GM23248 (cell line): ENCODE measurements at regions not wholly inside any gene's neighbourhood (a gene's known extent, or its start where the extent isn't known, plus 50 kb on each side); places are given as distances from the start of the nearest gene placed in this dataset.

Experiments used
- DNase-seq: peaks from one replicate; pipeline ENCODE4 v3.0.0-alpha.2; 2015
- H2AFZ ChIP-seq: fragments of 200-600 bp; sonication (generic); 2 replicates; pipeline ENCODE4 v1.6.1; 2016; ENCODE audit warnings: antibody characterized with exemption
- H3F3A ChIP-seq: fragments of 200-600 bp; sonication (generic); 2 replicates; pipeline ENCODE4 v1.6.1; 2016; ENCODE audit warnings: mild to moderate bottlenecking, antibody characterized with exemption, mixed run types; ENCODE audit not compliant: insufficient read depth
- H3K27ac ChIP-seq: fragments of 200-600 bp; sonication (generic); 2 replicates; pipeline ENCODE4 v1.5.1; 2016; ENCODE audit warnings: mild to moderate bottlenecking
- H3K27me3 ChIP-seq: fragments of 200-600 bp; sonication (generic); replicated peaks from 2 replicates; pipeline ENCODE4 v1.6.1; 2016; ENCODE audit warnings: mild to moderate bottlenecking; ENCODE audit not compliant: insufficient read depth
- H3K36me3 ChIP-seq: fragments of 200-600 bp; sonication (generic); 2 replicates; pipeline ENCODE4 v1.6.1; 2016; ENCODE audit warnings: low read depth, mild to moderate bottlenecking
- H3K4me1 ChIP-seq: fragments of 200-600 bp; sonication (generic); 2 replicates; pipeline ENCODE4 v1.6.1; 2016; ENCODE audit warnings: mild to moderate bottlenecking; ENCODE audit not compliant: insufficient read depth
- H3K4me2 ChIP-seq: fragments of 200-600 bp; sonication (generic); one replicate; pipeline ENCODE4 v1.6.1; 2016; ENCODE audit warnings: mild to moderate bottlenecking; ENCODE audit not compliant: unreplicated experiment
- H3K4me3 ChIP-seq: fragments of 200-600 bp; sonication (generic); 2 replicates; pipeline ENCODE4 v1.5.1; 2016; ENCODE audit warnings: mild to moderate bottlenecking
- H3K79me2 ChIP-seq: fragments of 200-600 bp; sonication (generic); 2 replicates; pipeline ENCODE4 v1.6.1; 2016; ENCODE audit warnings: mild to moderate bottlenecking; ENCODE audit not compliant: insufficient read depth
- H3K9ac ChIP-seq: fragments of 200-600 bp; sonication (generic); 2 replicates; pipeline ENCODE4 v1.6.1; 2016; ENCODE audit warnings: mild to moderate bottlenecking
- H3K9me2 ChIP-seq: fragments of 200-600 bp; sonication (generic); 2 replicates; pipeline ENCODE4 v1.6.1; 2016; ENCODE audit warnings: mixed run types, mild to moderate bottlenecking, moderate library complexity; ENCODE audit not compliant: insufficient read depth
- H3K9me3 ChIP-seq: fragments of 200-600 bp; sonication (generic); one replicate; pipeline ENCODE4 v1.6.1; 2017; ENCODE audit warnings: low read depth
- H4K20me1 ChIP-seq: fragments of 200-600 bp; sonication (generic); 2 replicates; pipeline ENCODE4 v1.6.0; 2016; ENCODE audit not compliant: insufficient read depth
- EZH2 ChIP-seq: fragments of 200-600 bp; sonication (generic); IDR thresholded peaks from 2 replicates; pipeline ENCODE4 v1.6.1; 2018; ENCODE audit warnings: antibody characterized with exemption, mild to moderate bottlenecking; ENCODE audit not compliant: insufficient read depth, poor library complexity, severe bottlenecking
- EZH2phosphoT487 ChIP-seq: fragments of 200-600 bp; sonication (generic); IDR thresholded peaks from 2 replicates; pipeline ENCODE4 v1.6.1; 2018; ENCODE audit warnings: antibody characterized with exemption, moderate library complexity, mild to moderate bottlenecking, low read depth; ENCODE audit not compliant: insufficient read depth
- WGBS, 2 experiments: methylation state at CpG; one replicate each; pipeline ENCODE4 v1.1.6; 2015 to 2017; ENCODE audit warnings: low lambda C conversion rate in 2 of 2, low coverage in 1 of 2; ENCODE audit errors: missing lambda C conversion rate in 2 of 2; 5-methylcytosine and 5-hydroxymethylcytosine counted together
- in situ Hi-C: fragments of 300-500 bp; cut with MboI; formaldehyde crosslinking; loops from 2 replicates; pipeline ENCODE4 v1.15.0; 2020

DNA sequence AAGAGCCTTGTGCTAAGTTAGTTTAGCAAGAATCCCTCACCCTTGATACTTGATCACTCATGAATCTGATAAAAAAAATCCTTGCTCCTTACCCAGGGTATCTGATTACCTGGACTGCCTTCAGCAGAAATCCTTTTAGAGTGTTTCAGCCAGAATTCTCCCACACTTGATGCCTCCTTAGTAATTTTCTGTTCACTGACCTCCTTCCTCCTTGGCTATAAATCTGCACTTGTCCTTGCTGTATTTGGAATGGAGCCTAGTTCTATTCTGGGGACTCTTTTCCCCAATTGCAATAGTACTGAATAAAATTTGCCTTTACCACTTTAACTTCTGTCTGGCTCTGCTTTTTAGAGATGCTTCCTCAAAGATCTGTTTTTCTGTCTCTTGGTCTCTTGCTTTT, 84.9 kb downstream of the RPS24 start:
- Histone ChIP-seq H3F3A (no peaks in the 10 kb centered on the region), H3K9ac (no peak overlapping the region), H3K79me2 (no peaks in the 10 kb centered on the region), H3K27ac (no peak overlapping the region), H3K36me3 (no peaks in the 10 kb centered on the region), H3K9me2 (no peaks in the 10 kb centered on the region), H3K4me3 (no peak overlapping the region), H3K4me2 (no peak overlapping the region), H3K4me1 (no peaks in the 10 kb centered on the region), H4K20me1 (no peaks in the 10 kb centered on the region), H3K27me3 (peaks cover 21% of the 10 kb centered on the region), H2AFZ (no peak overlapping the region), H3K9me3 (no peaks in the 10 kb centered on the region)
- no peak for DNase-seq
- in situ Hi-C loops: no loop called here
- TF ChIP-seq EZH2phosphoT487: no peak
- no peak for TF ChIP-seq EZH2

DNA sequence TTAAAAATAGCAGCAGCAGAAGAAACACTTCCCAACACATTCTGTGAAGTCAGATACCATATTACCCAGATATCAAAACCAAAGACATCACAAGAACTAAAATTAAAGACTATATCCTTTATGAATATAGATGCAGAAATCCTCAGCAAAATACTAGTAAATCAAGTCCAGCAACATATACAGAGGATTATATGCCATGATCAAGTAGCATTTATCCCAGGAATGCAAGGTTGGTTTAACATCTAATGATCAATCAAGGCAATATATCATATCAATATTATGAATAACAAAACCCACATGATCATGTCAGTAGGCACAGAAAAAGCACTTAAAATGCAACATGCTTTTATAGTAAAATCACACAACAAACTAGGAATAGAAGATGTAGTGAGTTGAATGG, 88.1 kb downstream of the RPS24 start:
- Histone ChIP-seq H3K79me2 (no peaks in the 10 kb centered on the region), H3K4me2 (no peak overlapping the region), H3K9me2 (no peaks in the 10 kb centered on the region), H3K9me3 (no peaks in the 10 kb centered on the region), H3K27ac (no peak overlapping the region), H3F3A (no peaks in the 10 kb centered on the region), H2AFZ (no peak overlapping the region), H4K20me1 (no peaks in the 10 kb centered on the region), H3K9ac (no peak overlapping the region), H3K4me3 (no peak overlapping the region), H3K4me1 (no peaks in the 10 kb centered on the region), H3K27me3 (peaks cover 2% of the 10 kb centered on the region; the same call in 1 of the 2 replicates), H3K36me3 (no peaks in the 10 kb centered on the region)
- no peak for DNase-seq
- in situ Hi-C loops: no loop called here
- no peak for TF ChIP-seq EZH2
- TF ChIP-seq EZH2phosphoT487: no peak

- Histone ChIP-seq H3K9me2 (no peaks in the 10 kb centered on the region), H3K9ac (no peak overlapping the region), H3K27me3 (peaks cover 2% of the 10 kb centered on the region; the same call in 1 of the 2 replicates), H3K4me1 (no peaks in the 10 kb centered on the region), H3K9me3 (no peaks in the 10 kb centered on the region), H3F3A (no peaks in the 10 kb centered on the region), H4K20me1 (no peaks in the 10 kb centered on the region), H3K36me3 (no peaks in the 10 kb centered on the region), H3K27ac (no peak overlapping the region), H3K4me3 (no peak overlapping the region), H3K79me2 (no peaks in the 10 kb centered on the region), H2AFZ (no peak overlapping the region), H3K4me2 (no peak overlapping the region)
- DNase-seq: no peak
- in situ Hi-C loops: no loop called here
- WGBS, 2 experiments: 10 to 13% methylated on average over 1 of the region's 1 CpG
- TF ChIP-seq EZH2phosphoT487: no peak
Observed at GRCh38 chr10:78124167-78124566, 90.5 kb downstream of the RPS24 start.

DNA sequence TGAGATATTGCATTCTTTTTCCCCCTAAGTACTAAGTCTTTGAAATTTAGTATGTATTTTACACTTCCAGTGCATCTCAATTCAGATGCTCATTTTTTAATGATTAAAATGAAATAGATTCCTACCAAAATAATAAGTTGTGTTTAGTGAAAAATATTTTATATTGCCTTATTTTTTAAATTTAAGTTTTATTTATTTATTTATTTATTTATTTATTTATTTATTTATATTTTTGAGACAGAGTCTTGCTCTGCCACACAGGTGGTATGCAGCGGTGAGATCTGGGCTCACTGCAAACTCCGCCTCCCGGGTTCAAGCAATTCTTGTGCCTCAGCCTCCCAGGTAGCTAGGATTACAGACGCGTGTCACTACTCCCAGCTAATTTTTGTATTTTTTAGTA, 95.5 kb downstream of the RPS24 start:
- H3K79me2 ChIP-seq: no peaks in the 10 kb centered on the region
- no peak overlapping the region for H3K4me3 ChIP-seq
- no peaks in the 10 kb centered on the region for H4K20me1 ChIP-seq
- TF ChIP-seq EZH2 (no peak), EZH2phosphoT487 (no peak)
- no peak overlapping the region for H3K27ac ChIP-seq
- DNase-seq: no peak
- no peaks in the 10 kb centered on the region for H3K36me3 ChIP-seq
- H3F3A ChIP-seq: no peaks in the 10 kb centered on the region
- H3K9me2 ChIP-seq: no peaks in the 10 kb centered on the region
- no peaks in the 10 kb centered on the region for H3K9me3 ChIP-seq
- no peaks in the 10 kb centered on the region for H3K4me1 ChIP-seq
- no peak overlapping the region for H3K9ac ChIP-seq
- H3K27me3 ChIP-seq: no peaks in the 10 kb centered on the region
- WGBS, 2 experiments: 96 to 97% methylated on average over 5 of the region's 5 CpGs
- H2AFZ ChIP-seq: no peak overlapping the region
- H3K4me2 ChIP-seq: no peak overlapping the region
- in situ Hi-C loops: no loop called here

DNA sequence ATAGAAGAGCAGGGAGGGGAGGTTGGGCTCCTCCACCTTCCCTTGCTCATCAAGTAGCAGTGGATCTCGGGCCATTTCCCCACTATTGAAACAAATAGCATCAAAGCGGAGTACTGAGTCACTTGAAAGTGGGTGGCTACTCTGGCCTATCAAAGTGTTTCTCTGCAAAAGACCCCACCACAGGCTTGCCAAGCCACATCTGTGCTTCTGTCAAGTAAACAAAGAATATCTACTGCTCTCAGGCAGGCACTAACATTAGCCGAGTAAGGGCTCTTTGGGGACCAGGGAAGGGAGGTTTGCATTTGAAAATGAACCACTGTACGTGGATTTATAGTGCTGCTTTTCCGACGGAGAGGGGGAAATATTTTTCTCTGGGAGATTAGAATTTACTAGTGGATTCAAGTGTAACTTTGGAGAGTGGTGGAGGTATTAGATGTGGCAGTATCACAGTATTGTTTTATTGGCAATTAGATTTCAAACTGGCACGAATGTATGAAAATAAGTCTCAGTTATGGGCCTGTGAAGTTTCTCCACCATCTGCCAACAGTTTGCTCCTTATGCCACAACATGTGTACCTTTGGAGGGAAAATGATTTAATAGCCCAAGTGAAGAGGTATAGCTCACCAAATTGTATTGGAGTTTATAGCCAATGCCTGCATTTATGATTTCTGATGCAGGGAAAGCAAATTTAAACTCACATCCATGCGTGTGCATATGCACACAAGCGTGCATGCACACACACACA, 97.5 kb downstream of the RPS24 start:
- Histone ChIP-seq H3K27ac (no peak overlapping the region), H3F3A (no peaks in the 10 kb centered on the region), H3K9ac (no peak overlapping the region), H2AFZ (no peak overlapping the region), H3K4me2 (no peak overlapping the region), H3K4me1 (no peaks in the 10 kb centered on the region), H3K36me3 (no peaks in the 10 kb centered on the region), H3K79me2 (no peaks in the 10 kb centered on the region), H3K27me3 (peaks cover 5% of the 10 kb centered on the region; the same call in 1 of the 2 replicates), H3K4me3 (no peak overlapping the region), H3K9me3 (no peaks in the 10 kb centered on the region), H3K9me2 (no peaks in the 10 kb centered on the region), H4K20me1 (no peaks in the 10 kb centered on the region)
- no peak for DNase-seq
- in situ Hi-C loops: no loop called here
- TF ChIP-seq EZH2phosphoT487 (no peak), EZH2 (no peak)
- WGBS, 2 experiments: 79 to 80% methylated on average over 9 of the region's 9 CpGs
